Stromal cell of bone marrow (primary cell): ENCODE measurements at regions not wholly inside any gene's neighbourhood (a gene's known extent, or its start where the extent isn't known, plus 50 kb on each side); places are given as distances from the start of the nearest gene placed in this dataset.
A peak's percentile ranks its signal among the peaks of the same experiment; 100 is the strongest.

Source experiments
- DNase-seq: peaks from one replicate; pipeline ENCODE4 v3.0.0-alpha.2; 2012; ENCODE audit warnings: low read depth

DNA sequence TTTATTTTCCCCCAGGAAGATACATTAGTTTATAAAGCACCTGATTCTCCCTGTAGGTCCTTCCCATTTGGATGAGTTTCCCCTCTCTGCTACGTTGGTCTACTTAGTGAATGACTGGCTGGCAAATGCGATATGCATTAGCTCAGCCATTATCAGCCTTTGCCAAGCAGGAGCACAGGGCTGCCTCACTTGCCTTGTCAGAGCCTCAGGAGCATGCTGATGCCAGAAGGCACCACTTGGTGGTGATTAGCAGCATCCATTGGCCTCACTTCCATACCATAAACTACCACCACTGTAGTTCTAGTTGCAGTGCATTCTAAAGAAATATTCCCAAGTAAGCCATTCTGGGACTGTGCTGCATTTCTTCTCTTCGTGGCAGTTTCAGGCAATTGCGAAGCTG, 442.8 kb upstream of the CHST9 start:
- no peak for DNase-seq

DNA sequence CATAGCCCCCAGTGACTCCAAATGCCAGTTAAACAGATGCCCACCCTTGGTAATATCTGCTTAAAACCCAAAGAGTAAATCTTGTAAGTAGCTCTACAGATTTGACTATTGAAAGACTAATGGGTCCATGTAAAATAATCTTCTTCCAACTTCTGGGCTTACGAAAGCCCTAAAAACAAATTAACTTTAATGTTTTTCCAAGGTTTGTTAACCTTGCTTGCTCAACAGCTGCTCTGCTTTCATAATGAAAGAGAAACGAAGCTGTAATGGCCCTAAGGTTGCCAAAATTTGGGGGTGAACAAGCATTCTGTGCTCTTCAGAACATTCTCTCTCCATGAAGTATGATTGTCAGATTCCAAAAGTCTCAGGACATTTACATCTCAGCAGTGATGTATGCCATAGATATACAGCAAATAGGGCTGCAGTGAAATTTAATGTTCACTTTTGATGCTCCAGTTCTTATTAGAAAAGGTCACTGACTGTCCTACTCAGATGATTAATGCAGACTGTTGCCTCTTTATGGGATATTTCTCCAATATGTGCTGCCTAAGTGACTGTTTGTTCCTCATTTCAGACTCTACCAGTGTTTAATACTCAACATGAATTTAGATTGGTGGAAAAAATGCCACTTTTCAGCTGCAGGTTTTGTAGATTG, 436.3 kb upstream of the CHST9 start:
- no peak for DNase-seq

GRCh38 chr18:27619906-27620305, 434.8 kb upstream of the CHST9 start:
- no peak for DNase-seq

- no peak for DNase-seq
These were observed 434.1 kb upstream of the CHST9 start for GRCh38 chr18:27619090-27619772.

GRCh38 chr18:27616324-27616723, 431.2 kb upstream of the CHST9 start:
- no peak for DNase-seq

- no peak for DNase-seq
These were observed 430.1 kb upstream of the CHST9 start for GRCh38 chr18:27614951-27615844.

- no peak for DNase-seq
These were observed 424.1 kb upstream of the CHST9 start for GRCh38 chr18:27609221-27609620.

DNA sequence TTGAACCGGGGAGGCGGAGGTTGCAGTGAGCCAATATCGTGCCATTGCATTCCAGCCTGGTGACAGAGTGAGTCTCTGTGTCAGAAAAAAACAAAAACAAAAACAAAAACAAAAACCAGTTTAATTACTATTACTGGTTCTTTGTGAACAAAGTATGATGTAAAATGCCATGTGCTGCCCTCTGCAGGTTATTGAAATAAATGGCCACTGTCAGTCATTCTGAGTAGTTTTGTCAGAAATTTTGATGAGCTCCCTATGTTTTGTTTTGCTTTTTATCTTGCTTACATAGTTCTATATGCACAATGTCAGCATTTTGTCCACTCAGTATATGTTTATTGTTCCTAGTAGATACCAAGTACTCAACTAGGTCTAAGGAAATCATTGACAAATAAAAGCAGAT, 423.6 kb upstream of the CHST9 start:
- no peak for DNase-seq

DNA sequence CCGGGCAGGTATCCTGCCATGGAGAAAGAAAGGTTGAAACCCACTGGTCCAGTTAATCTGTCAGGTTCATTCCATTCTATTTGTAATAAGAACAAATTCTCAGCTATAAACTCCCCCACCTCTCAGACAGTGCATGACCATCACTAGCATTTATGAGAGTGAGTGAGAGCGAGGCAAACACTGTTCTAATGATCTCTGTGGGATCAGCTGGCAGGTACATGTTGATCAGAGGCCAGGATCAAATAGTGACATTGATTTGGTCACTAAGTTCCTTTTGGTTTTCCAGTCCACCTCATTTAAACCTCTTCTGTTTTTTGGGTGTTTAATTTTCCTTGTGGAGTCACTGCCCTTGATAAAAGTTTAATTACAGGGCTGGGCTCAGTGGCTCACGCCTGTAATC, 423.1 kb upstream of the CHST9 start:
- no peak for DNase-seq

GRCh38 chr18:27606741-27607140, 421.6 kb upstream of the CHST9 start:
- DNase-seq: no peak

- peak; percentile 59 for DNase-seq
These were observed 420.2 kb upstream of the CHST9 start for GRCh38 chr18:27605107-27605834.

GRCh38 chr18:27604583-27604982, 419.5 kb upstream of the CHST9 start:
- no peak for DNase-seq

GRCh38 chr18:27602092-27602491, 417.0 kb upstream of the CHST9 start:
- no peak for DNase-seq

GRCh38 chr18:27600245-27600644, 415.1 kb upstream of the CHST9 start:
- no peak for DNase-seq

GRCh38 chr18:27599202-27599829, 414.2 kb upstream of the CHST9 start:
- DNase-seq: peak; percentile 22

GRCh38 chr18:27595113-27595838, 410.2 kb upstream of the CHST9 start:
- no peak for DNase-seq

DNA sequence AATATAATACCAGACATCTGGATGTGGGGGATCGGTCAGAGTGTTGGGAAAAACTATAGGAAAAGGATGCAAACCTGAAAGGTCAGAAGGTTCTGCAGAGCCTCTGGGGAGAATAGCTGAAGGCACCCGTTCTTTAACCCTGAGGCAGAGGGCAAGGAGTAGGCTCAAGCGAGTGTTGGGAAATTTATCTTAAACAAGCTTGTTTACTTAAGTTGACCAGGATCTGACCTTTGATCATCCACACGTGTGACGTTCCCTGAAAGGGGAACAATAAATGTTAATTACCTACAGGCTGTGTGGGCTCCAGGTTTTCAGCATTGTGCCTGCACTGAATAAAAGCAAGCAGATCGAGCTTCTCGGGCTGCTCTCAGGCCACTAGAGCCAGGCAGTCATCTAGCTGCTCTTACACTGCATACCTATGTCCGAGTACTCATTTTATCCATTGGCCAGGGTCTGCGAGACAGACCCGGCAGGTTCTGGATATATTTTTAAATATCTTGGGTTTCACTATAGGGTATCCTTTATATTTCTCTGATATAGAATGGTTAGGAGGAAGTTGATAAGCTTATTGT, 400.6 kb upstream of the CHST9 start:
- DNase-seq: no peak

- DNase-seq: no peak
These were observed 398.4 kb upstream of the CHST9 start for GRCh38 chr18:27583466-27583865.

- no peak for DNase-seq
These were observed 397.8 kb upstream of the CHST9 start for GRCh38 chr18:27582760-27583412.

DNA sequence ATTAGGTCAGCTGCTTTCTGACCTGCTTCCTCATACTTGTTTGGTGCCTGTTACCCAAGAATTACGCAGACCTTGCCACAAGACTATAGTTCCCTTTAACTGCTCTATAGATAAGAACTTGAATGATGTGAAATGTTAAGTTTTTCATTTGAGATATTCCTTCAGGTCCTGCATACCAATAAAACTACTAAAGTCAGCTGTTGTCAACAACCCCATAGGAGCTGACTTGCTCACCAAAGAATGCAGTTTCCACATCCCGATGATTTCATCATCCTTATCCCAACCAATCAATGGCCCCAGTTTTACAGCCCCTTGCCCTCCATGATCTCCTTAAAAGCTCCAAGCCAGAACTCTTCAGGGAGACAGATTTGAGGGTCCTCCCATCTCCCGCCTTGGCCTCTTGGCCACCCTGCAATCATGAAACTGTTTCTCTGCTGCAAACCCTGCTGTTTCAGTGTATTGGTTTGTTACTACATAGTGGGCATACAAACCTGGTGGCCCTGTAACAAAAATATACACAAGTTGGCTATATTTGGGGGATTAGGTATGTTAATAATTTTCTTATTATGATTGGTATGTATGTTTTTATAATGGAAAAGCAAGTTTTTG, 396.3 kb upstream of the CHST9 start:
- DNase-seq: no peak
